Dedifferentiated amniotic fluid mesenchymal stem cell (primary cell): ENCODE measurements at regions not wholly inside any gene's neighbourhood (a gene's known extent, or its start where the extent isn't known, plus 50 kb on each side); places are given as distances from the start of the nearest gene placed in this dataset.
"Not testable (repeated sequence)": the region's sequence is repeated elsewhere in the genome, so short reads cannot be mapped to it uniquely, and the experiment has no call there.

Experiments used
- DNase-seq: peaks from one replicate; pipeline ENCODE4 v3.0.0-alpha.2; 2016; ENCODE audit errors: extremely low spot score

DNA sequence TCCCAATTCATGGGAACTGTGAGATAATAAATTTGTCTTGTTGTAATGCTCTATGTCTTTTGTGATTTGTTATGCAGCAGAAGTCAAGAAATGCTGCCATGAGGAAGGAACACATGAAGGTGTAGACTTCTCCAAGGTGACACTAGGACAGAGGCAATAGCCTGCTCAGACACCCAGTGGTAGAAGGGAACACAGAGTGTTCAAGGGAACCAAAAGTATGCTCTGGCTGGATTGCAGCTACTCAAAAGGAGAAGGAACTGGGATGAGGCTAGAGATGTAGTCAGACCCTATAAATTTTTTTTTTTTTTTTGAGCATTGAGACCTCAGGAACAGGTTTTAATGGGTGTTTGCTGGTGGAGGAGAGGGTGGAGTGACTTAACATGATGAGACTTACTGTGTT, 232.5 kb downstream of the PARP8 start:
- no peak for DNase-seq

DNA sequence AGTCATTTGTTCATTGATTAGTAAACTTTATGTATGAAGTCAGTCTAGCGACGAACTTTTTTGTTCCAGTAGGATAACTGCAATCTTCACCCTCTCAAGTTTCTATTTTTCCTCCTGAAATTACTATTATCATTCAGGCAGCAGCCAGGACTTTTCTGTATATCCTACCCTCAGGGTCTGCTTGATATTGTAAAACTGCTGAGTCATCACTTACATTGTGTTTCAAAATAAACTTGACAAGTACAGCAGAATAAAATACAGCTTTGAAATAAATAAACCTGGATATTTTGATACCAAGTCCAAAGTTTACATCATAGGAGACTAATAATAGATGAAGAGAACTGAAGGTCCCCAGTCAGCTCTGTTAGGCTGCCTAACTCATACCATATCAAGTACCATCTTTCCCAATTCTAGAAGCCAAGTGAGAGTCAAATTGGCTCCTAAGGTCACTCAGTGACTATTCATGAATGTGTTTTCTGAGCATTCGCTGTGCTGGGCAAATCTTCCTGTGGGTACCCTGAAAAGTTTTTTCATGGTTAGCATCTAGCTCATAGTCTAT, 234.6 kb downstream of the PARP8 start:
- no peak for DNase-seq

DNA sequence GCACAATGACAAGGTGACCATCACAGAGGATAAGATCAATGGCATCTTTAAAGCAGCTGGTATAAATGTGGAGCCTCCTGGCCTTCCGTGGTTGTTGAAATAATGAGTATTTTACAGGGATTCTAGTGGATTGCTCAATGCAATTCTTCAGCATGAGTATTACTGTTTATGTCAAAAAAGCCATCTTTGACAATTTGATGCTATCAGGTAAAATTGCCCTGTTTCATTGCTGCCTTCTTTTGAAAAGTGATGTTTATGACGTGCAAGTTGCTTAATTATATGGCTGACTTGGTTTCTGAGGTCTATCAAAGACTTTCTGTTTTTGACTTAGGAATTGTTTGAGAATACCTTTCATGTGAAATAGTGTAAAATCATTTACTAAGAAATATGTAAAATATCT, 237.2 kb downstream of the PARP8 start:
- DNase-seq, result no peak

DNA sequence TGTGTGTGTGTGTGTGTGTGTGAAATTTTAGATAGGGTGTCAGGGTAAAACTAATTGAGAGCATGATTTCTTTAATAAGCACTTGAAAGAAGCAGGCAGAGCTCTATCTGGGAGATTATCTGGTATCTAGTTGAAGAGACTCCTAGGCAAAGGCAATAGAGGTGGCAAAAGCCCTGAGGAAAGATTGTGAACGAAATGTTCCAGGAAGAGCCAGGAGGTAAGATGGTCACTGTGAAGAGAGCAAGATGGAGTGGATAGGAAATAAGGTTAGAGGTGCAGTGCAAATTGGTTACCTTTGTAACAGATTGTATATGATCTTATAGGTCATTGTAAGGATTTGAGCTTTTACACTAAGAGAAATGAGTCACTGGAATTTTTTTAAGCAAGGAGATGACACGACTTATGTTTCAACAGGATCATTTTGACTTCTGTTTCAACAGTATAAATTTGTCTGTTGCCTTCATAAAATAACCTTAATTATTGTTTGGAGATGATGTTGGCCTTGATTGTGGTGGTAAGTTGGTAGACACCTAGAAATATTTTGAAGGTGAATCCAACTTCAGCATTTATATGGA, 239.6 kb downstream of the PARP8 start:
- DNase-seq, result no peak

DNA sequence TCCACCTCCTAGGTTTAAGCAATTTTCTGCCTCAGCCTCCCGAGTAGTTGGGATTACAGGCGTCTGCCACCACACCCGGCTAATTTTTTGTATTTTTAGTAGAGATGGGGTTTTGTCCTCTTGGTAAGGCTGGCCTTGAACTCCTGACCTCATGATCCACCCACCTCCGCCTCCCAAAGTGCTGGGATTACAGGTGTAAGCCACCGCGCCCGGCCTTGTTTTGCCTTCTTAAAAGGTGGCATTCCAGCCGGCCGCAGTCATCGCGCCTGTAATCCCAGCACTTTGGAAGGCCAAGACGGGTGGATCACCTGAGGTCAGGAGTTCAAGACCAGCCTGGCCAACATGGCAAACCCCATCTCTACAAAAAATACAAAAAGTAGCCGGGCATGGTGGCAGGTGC, 253.7 kb downstream of the PARP8 start:
- DNase-seq, result not testable (repeated sequence)

DNA sequence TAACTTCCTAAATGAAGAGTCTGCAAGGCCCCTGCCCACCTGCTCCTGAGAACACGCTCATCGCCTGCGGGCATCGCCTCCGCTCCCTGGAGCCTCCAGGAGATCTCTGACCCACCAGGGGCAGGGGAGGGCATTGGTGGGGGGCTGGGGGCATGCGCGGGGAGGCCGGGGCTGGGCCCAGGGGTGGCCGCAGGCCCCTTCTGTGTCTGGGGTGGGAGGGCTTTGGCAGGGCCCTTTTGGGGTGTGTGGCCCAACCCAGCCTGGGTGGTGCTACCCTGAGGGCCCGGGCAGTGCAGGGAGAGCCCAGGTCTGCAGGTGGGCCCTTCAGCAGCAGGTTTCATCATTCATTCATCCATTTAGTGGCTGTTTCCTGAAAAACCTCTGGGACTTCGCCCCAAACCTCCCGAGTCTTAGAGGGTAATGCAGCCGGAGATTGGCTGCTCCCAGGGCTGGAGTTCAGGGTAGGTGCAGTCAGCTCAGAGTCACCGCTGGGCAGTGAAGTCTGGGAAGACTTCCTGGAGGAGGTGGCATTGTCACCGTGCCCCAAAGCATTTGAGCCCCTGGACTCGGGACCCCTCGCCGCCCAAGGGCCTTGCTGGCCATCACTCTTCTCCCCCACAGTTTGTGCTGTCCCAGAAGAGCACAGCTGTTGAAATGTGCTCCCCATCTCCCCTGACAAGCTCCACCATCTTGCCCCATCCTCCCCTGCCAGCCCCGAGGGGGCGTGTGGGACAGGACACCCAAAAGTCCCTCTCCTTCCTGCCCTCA, 255.1 kb downstream of the PARP8 start:
- no peak for DNase-seq

DNA sequence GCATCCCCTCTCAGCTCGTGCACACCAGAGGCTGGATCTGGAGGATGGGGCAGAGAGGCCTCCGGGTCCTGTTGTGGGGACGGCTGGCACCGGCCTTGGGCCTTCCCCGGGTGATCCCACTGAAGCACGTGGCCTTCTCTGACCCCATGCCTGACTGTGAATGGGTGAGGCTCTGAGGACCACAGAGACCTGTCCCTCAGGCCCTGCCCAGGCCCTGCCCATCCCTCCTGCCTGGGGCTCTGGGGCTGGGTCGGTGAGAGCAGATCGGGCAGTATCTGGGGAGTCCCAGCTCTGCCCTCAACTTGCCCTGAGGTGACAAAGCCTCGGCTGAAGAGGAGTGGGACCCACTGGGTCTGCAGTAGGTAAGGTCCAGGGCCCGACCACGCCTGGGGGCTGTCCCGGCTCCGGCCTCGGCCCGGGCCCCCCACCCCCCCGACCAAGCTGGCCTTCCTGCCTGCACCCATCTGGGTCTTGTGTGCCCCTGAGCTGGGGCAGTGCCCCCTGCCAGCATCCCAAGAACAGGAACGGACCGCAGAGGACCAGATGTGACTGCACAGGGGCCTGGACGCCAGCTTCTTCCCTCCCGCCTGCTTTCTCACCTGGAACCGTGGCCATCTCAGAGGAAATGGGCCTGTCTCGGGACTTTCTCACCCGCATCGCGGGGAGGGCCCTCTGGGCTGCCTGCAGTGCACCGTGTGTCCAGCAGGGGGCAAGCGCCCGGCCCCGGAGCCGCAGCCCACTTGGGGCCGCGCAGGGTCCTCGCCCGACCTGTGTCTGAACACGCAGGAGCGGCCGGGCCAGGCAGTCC, 255.9 kb downstream of the PARP8 start:
- DNase-seq, result not testable (repeated sequence)

DNA sequence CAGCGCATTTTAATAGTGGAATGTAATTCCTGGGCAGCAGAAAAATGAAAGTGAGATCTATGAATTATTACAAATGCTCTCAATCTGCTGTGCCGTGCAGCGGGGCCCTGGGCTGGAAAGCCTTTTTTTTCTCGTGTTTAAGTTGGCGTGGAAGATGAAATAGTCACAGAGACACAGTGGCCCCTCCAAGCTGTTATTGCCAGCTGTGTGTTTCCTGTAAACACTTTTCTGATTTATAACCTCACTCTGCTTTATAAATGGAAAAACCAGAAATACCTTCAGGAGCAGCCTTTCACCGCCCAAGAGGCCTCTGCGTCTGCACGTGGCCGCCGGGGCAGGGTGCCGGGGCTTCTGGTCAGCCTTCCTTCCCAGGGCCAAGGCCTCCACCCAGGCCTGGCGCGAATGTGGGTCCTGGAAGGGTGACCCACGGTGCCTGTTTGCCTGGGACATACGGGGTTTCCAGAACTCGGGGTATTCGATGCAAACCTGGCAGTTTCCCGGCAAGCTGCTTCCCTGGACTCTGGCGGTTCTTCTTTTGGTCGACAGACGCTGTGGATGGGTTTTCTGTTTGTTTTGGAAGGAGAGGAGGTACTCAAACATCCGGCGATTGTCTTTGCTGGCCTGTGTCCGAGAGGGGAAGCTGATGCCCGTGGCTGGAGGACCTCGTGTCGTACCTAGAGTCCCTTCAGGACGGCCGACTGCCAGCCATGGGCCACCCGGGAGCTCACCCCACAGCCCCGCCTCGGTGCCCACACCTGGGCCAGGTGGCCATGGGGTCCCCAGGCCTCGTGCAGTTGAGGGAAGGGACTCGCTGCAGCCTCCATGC, 256.7 kb downstream of the PARP8 start:
- DNase-seq, result no peak

DNA sequence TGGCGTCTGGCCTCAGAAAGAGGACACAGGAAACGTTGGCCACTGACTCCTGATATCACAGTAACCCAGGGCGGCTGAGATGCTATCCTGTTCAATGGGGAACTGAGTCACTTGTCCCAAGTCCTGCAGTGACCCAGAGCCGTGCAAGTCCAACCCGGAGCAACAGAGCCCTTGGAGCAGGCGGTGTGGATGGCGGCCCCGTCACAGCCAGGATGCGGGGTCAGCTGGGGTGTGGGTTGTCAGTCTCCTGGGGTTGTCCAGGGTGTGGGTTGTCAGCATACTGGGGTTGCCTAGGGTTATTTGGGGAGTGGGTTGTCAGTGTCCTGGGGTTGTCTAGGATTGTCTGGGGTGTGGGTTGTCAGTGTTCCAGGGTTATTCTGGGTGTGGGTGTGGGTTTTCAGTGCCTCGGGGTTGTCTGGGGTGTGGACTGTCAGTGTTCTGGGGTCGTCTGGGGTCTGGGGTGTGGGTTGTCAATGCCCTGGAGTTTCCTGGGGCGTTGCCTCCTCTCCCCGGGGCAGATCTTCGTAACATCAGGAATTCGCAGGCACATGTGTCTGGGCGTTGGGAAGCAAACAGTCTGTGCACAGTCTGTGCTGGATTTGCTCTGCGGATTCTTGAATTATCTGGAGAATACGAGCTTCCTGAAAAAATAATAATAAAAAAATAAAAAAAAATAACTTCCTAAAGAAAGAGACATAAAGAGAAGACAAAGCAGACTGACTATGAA, 257.5 kb downstream of the PARP8 start:
- DNase-seq, result no peak

DNA sequence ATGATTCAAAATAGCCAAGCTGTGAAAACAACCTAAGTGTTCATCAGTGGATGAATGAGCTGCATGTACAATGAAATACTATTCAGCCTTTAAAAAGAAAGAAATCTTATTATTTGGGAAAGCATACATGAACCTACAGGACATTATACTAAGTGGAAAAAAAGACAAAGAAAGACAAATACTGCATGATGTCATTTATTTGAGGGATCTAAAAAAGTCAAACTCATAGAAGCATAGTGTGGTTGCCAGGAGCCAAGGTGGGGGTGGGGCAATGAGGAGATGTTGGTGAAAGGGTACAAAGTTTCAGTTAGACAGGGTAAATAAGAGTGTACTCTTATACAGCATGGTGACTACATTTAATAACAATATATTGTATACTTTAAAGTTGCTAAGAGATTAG, 261.5 kb downstream of the PARP8 start:
- no peak for DNase-seq

DNA sequence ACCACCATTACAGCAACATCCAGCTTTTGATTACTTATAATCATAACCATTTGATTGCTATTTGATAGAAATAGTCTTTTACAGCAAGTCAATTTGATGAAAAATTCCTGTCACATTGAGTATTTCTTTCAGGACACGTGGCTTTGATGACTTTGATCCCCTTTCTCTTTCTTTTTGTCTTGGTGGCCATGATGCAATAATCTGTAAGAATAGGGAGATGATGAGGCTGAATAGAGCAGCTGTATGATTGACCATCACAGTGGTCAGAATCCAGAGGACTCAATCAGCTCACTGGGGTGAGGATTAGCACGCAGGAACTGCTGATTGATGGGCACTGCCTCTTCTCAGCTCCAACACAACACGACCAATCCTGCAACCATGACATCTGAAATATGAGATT, 262.7 kb downstream of the PARP8 start:
- DNase-seq, result no peak

DNA sequence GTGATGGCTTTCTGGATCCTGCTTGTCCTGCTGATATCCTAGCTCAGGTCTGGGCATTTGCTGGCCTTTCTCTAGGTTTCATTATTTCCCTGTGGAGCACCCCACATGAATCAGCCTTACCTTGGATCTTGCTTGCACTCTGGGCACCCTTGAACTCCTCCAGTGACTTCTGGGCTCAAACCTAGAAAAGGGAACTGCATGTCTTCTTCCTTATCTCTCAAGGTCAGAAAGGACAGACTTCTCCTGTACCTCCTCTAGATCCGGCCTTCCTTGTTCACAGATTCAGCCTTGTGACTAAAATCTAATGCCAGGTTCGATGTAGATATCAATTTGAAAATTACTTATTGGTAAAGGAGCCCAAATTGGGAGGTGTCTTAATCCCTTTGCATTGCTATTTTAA, 267.9 kb downstream of the PARP8 start:
- no peak for DNase-seq

DNA sequence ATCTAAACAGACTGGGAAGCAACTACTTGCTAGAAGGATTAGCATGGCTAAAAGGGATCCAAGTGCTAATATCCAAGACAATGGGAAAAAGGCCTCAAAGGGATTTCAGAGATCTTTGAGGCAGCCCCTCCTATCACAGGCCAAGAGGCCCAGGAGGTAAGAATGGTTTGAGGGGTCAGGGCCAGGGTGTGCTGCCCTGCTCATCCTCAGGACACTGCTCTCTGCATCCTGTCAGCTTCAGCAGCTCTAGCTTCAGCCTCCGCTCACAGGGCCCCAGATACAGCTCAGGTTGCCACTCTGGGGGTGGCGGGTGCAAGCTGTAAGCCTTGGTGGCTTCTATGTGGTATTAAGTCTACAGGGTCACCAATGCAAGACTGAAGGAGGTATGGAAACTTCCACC, 278.7 kb downstream of the PARP8 start:
- DNase-seq, result no peak

DNA sequence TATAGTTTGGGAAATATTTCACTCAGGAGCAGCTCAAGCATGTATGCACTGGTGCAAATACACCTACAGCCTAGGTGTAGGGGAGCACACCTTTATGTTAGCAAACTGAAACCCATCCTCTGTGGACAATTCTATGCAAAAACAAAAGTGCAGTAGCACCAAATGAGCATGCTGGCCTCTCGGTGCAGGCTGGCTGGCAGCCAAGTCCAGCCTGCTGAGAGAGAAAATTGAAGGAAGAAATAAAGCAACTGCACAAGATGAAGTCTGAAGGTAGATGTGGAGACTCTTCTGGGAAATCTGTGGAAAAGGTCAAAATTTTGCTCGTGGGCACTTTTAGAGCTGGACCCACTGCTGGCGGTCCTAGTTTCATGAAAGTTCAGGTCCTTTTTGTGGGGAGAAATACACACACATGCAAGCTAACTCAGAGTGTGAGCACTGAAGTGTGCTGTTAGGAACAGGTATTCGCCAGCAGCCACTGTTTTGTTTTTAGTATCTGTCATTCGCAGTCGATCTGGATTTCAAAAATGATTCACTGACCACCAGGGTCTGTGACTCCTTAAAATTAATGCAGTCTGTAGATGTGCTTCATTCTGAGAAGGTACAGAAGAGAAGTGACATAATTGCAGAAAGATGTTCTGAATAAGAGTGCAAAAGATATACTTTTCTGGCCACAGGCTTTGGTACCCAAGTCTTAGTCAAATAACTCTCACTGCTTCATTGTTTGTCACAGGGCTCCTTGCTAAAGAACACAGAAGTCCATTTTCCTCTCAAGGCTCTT, 281.7 kb downstream of the PARP8 start:
- DNase-seq, result no peak

DNA sequence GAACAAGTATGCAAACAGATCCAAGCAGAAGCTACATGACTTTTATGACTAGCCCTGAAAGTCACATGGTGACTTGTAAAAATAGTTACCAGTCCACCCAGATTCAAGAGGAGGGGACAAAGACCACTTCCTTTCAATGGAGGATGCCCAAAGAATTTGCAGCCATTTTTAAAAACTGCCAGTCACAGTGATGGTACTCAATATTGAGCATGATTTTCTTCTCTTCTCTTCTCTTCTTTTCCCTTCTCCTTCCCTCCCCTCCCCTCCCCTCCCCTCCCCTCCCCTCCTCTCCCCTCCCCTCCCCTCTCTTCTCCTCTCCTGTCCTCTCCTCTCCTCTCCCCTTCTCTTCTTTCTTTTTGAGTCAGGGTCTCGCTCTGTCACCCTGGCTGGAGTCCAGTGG, 286.9 kb downstream of the PARP8 start:
- DNase-seq, result no peak

DNA sequence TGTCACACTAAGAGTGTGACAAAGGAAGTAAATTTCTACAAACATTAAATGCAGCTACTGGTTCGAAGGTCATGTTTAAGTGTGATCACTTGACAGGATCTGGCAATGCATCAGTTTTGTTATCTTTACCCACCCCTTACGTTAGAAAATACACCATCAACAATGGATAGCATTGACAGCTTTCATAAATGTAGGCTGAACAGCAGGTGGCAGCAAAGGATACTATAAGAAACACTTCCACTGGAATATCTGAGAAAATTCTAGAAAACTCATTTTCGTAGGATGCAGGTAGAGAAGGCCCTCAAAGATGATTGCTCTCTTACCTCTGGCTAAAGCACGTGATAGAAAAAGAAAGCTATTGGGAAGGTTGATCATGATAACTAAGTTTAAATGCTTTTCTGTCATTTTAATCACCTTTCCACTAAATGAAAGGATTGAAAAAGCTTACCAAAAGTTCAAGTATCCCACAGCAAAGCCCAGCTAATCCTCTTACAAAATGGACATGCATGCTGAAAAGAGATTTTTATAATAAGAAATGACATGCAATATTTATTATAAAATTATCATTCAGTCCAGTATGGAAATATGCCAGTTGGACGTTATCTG, 292.5 kb downstream of the PARP8 start:
- DNase-seq, result peak; percentile 31

DNA sequence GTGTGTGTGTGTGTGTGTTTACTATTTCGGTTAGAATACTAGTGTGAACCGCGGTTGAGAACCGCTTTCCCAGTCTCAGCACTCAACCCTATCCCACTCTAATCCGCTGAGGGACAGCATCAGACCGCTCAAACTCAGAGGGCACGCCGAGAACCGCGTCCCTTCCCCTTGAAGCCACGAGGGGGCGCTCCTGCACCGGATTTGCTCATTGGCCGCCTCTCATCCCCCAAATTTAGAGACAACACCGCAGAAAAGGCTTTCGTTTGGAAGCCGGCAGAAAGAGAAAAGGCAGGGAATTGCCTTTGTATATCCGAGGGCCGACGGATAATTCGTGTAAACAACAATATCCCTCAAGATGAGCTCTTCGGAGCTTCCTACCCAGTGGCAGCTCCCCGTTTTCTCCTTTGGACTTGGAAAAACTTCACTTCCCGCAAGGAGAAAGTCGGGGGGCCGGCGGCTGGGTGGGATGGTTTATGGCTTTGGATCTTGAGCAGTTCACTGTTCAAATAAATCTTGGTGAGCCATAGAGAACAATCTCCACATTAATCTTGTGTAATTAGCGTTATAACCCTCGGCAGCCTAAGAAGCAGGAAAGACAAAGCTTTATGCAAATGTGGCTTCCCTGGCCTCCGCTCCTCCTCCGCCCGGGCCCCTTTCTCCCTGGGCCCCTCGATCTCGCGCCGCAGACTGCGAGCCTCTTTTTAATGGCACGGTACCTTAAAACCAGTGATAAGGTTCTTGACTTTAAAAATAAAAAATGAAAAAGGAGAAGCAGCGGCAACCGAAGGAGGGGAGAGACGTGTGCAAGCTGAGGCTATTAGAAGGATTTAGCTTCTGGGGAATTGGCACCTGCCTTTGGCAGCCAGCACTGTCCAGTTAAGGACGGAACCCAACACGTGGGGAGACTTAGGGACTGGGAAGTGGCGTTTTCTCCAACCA, 296.8 kb downstream of the PARP8 start:
- DNase-seq, result peak; percentile 19

DNA sequence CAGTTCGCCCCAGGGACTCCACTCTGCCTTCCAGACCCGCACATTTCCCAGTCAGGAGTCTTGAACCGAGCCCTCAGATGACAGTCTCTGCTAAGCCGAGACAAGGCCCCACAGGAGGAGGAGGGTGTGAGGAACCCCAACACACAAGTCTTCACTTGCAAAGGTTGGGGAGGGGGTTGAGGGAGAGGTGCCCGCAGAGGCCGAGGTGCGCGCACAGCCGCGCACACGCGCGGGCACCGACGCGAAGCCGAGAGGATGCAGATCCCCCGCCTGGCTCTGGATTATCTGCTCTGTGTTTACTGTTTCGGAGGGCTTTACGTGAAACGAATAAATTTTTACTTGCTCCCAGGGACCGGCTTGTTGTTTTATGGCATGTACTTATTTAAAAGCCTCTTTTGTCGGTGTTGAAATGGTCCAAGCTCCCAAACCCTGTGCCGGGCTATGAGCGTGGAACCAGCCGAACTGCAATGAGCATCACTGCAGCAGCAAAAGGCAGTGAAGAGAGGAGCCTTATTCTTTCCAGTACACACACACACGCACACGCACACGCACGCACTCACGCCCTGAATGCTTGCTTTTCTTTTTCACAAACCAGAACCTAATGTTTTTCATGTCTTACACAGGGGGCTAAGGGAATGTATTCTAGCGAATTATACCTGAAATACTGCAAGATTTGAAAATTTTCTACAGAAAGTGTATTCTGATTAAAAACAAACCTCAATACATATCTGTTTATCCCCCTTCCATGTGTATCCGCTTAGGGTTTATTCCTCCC, 297.7 kb downstream of the PARP8 start:
- no peak for DNase-seq
